NB4 (cell line): ENCODE measurements at regions not wholly inside any gene's neighbourhood (a gene's known extent, or its start where the extent isn't known, plus 50 kb on each side); places are given as distances from the start of the nearest gene placed in this dataset.

Source experiments
- MYC ChIP-seq: IDR thresholded peaks from 2 replicates; pipeline ENCODE4 v1.6.1; 2011; ENCODE audit warnings: low read depth, low read length
- POLR2A ChIP-seq: IDR thresholded peaks from 2 replicates; pipeline ENCODE4 v1.6.1; 2011; ENCODE audit warnings: mild to moderate bottlenecking; ENCODE audit not compliant: insufficient read length; ENCODE audit errors: extremely low read depth
- TF ChIP-seq, protein P1 (sequence below): IDR thresholded peaks from one replicate; pipeline ENCODE4 v1.5.1; 2012; ENCODE audit warnings: low read depth, low read length
- TF ChIP-seq, protein P2 (sequence below): IDR thresholded peaks from 2 replicates; pipeline ENCODE4 v1.6.1; 2011; ENCODE audit warnings: low read depth, low read length

- TF ChIP-seq, protein P1, sequence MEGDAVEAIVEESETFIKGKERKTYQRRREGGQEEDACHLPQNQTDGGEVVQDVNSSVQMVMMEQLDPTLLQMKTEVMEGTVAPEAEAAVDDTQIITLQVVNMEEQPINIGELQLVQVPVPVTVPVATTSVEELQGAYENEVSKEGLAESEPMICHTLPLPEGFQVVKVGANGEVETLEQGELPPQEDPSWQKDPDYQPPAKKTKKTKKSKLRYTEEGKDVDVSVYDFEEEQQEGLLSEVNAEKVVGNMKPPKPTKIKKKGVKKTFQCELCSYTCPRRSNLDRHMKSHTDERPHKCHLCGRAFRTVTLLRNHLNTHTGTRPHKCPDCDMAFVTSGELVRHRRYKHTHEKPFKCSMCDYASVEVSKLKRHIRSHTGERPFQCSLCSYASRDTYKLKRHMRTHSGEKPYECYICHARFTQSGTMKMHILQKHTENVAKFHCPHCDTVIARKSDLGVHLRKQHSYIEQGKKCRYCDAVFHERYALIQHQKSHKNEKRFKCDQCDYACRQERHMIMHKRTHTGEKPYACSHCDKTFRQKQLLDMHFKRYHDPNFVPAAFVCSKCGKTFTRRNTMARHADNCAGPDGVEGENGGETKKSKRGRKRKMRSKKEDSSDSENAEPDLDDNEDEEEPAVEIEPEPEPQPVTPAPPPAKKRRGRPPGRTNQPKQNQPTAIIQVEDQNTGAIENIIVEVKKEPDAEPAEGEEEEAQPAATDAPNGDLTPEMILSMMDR = no peak
- TF ChIP-seq, protein P2, sequence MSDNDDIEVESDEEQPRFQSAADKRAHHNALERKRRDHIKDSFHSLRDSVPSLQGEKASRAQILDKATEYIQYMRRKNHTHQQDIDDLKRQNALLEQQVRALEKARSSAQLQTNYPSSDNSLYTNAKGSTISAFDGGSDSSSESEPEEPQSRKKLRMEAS = no peak
- TF ChIP-seq POLR2A (no peak), MYC (no peak)
These were observed 166.3 kb downstream of the ADRA2A start for GRCh38 chr10:111243126-111243525.
